ENCODE measurements at regions not wholly inside any gene's neighbourhood (a gene's known extent, or its start where the extent isn't known, plus 50 kb on each side); places are given as distances from the start of the nearest gene placed in this dataset.

DNA sequence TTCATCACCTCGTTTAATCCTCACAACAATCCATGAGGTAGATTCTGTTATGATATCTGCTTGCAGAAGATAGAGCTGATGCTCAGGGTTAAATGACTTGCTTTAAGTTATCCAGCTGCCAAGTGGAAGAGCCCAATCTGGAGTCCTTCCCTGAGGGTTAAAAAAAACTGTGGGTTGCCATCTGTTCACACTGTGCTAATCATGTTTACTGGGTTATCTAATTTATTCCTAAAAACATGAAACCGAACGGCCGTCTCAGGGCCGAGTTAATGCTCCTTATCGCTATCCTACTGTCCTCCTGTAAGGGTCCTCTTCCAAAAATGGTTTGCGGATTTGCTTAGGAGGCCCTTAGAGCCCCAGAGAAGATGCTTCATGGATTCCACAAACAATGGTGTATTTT is 153.3 kb downstream of the YIPF5 start:
- no peak for TF ChIP-seq CEBPB (IDR thresholded peaks at IDR 0.05)
- TF ChIP-seq, protein P1, sequence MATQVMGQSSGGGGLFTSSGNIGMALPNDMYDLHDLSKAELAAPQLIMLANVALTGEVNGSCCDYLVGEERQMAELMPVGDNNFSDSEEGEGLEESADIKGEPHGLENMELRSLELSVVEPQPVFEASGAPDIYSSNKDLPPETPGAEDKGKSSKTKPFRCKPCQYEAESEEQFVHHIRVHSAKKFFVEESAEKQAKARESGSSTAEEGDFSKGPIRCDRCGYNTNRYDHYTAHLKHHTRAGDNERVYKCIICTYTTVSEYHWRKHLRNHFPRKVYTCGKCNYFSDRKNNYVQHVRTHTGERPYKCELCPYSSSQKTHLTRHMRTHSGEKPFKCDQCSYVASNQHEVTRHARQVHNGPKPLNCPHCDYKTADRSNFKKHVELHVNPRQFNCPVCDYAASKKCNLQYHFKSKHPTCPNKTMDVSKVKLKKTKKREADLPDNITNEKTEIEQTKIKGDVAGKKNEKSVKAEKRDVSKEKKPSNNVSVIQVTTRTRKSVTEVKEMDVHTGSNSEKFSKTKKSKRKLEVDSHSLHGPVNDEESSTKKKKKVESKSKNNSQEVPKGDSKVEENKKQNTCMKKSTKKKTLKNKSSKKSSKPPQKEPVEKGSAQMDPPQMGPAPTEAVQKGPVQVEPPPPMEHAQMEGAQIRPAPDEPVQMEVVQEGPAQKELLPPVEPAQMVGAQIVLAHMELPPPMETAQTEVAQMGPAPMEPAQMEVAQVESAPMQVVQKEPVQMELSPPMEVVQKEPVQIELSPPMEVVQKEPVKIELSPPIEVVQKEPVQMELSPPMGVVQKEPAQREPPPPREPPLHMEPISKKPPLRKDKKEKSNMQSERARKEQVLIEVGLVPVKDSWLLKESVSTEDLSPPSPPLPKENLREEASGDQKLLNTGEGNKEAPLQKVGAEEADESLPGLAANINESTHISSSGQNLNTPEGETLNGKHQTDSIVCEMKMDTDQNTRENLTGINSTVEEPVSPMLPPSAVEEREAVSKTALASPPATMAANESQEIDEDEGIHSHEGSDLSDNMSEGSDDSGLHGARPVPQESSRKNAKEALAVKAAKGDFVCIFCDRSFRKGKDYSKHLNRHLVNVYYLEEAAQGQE (IDR thresholded peaks at IDR 0.05; ENCODE audit: low read depth), result no peak
- no peak for TF ChIP-seq FOXM1 (IDR thresholded peaks at IDR 0.05; ENCODE audit: borderline replicate concordance, low read depth)
- no peak for TF ChIP-seq CREB1 (IDR thresholded peaks at IDR 0.05; ENCODE audit: low read depth)
- TF ChIP-seq TAF1 (IDR thresholded peaks at IDR 0.05; ENCODE audit: low read depth), result no peak
- TF ChIP-seq TCF12 (IDR thresholded peaks at IDR 0.05; ENCODE audit: low read depth), result no peak
- TF ChIP-seq EGR1 (IDR thresholded peaks at IDR 0.05), result no peak
- no peak for TF ChIP-seq ZBTB7A (IDR thresholded peaks at IDR 0.05; ENCODE audit: low read depth)
- no peak for TF ChIP-seq EP300 (IDR thresholded peaks at IDR 0.05; ENCODE audit: borderline replicate concordance)
- TF ChIP-seq, protein P2, sequence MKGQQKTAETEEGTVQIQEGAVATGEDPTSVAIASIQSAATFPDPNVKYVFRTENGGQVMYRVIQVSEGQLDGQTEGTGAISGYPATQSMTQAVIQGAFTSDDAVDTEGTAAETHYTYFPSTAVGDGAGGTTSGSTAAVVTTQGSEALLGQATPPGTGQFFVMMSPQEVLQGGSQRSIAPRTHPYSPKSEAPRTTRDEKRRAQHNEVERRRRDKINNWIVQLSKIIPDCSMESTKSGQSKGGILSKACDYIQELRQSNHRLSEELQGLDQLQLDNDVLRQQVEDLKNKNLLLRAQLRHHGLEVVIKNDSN (IDR thresholded peaks at IDR 0.05), result no peak
- TF ChIP-seq YY1 (IDR thresholded peaks at IDR 0.05; ENCODE audit: low read depth), result no peak
- TF ChIP-seq RAD21 (IDR thresholded peaks at IDR 0.05; ENCODE audit: low read depth), result no peak
- TF ChIP-seq, protein P3, sequence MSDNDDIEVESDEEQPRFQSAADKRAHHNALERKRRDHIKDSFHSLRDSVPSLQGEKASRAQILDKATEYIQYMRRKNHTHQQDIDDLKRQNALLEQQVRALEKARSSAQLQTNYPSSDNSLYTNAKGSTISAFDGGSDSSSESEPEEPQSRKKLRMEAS (IDR thresholded peaks at IDR 0.05), result no peak
- no peak for TF ChIP-seq TEAD4 (IDR thresholded peaks at IDR 0.05)
- no peak for TF ChIP-seq NFIC (IDR thresholded peaks at IDR 0.05)

DNA sequence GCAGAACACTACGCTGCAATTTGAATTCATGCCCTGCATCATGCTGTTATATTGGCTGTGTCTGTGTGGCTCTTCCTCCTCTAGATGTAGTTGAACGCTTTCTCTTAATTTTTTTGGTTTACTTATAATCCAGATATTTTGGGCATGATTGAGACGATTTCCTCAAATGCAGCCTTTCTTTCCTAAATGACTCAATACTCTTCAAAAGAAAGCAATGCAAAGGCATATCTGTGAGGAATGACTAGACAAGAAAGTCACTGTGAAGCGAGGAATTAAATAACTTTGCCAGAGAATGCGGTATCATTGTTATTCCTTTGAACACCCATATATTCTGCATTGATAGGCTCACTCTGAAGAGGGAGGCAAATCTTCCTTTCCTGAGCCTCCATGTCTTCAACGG is 152.8 kb downstream of the YIPF5 start:
- TF ChIP-seq, protein P1 (IDR thresholded peaks at IDR 0.05; ENCODE audit: low read depth), result no peak
- no peak for TF ChIP-seq EP300 (IDR thresholded peaks at IDR 0.05; ENCODE audit: borderline replicate concordance)
- TF ChIP-seq YY1 (IDR thresholded peaks at IDR 0.05; ENCODE audit: low read depth), result no peak
- no peak for TF ChIP-seq CEBPB (IDR thresholded peaks at IDR 0.05)
- no peak for TF ChIP-seq RAD21 (IDR thresholded peaks at IDR 0.05; ENCODE audit: low read depth)
- TF ChIP-seq EGR1 (IDR thresholded peaks at IDR 0.05), result no peak
- TF ChIP-seq FOXM1 (IDR thresholded peaks at IDR 0.05; ENCODE audit: borderline replicate concordance, low read depth), result no peak
- TF ChIP-seq TCF12 (IDR thresholded peaks at IDR 0.05; ENCODE audit: low read depth), result no peak
- no peak for TF ChIP-seq TEAD4 (IDR thresholded peaks at IDR 0.05)
- no peak for TF ChIP-seq TAF1 (IDR thresholded peaks at IDR 0.05; ENCODE audit: low read depth)
- TF ChIP-seq, protein P3 (IDR thresholded peaks at IDR 0.05), result no peak
- TF ChIP-seq NFIC (IDR thresholded peaks at IDR 0.05), result no peak
- TF ChIP-seq CREB1 (IDR thresholded peaks at IDR 0.05; ENCODE audit: low read depth), result no peak

DNA sequence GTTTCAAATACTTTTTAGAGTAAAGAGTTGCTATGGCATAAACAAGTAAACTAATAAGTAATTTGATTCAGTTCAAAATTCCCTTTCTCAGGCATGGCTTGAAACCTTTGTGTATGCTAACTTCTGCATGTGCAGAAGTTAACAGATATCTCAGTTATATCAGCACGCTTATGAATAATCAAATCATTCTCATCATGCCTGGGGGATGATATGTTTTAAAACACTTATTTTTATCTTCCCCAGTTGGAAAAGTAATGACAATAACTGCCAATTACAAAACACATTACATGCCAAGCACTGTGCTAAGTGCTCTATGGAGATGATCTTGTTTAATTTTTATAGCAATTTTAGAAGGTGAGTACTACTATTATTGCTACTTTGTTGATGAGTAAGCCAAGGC is 146.4 kb downstream of the YIPF5 start:
- no peak for TF ChIP-seq EGR1 (IDR thresholded peaks at IDR 0.05)

DNA sequence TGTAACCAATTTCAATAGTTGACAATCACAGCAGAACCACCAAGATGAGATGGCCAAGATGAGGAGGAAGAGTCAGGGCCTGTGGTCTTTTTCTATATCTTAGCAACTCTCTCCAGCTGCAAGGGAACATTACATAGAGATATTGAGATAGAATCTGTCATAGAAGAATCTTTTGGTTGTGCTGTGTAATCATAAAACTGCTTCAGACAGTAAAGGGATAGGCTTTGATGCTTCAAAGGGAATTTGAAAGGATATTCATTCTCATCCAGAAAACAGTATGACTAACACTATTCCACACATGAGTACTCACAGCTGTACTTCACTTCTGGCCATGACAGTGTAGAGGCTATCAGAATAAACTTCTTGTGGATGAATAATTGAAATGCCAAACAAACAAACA is 145.9 kb downstream of the YIPF5 start:
- no peak for TF ChIP-seq EP300 (IDR thresholded peaks at IDR 0.05; ENCODE audit: borderline replicate concordance)
- TF ChIP-seq TAF1 (IDR thresholded peaks at IDR 0.05; ENCODE audit: low read depth), result no peak

DNA sequence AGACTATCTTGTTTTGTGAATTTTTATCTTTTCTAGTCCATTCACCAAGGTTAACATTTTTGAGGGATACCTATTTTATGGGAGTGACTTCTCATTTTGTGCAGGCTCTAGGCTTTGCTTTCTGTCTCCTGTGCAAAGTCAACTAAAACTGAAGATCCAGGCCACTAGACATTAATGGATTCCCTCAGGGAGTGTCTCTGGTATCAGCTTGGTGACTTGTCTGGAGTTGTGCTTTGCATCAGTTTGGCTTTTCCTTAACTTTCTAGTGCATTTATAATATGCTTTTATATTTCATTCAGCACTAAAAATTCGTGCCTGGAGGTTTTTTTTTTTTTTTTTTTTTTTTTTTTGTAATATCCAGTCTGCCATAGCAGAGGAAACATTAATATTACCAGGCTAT is 144.2 kb downstream of the YIPF5 start:
- no peak for TF ChIP-seq EP300 (IDR thresholded peaks at IDR 0.05; ENCODE audit: borderline replicate concordance)
- no peak for TF ChIP-seq CREB1 (IDR thresholded peaks at IDR 0.05; ENCODE audit: low read depth)
- TF ChIP-seq EGR1 (IDR thresholded peaks at IDR 0.05), result no peak
- TF ChIP-seq FOXM1 (IDR thresholded peaks at IDR 0.05; ENCODE audit: borderline replicate concordance, low read depth), result no peak
- no peak for TF ChIP-seq TCF12 (IDR thresholded peaks at IDR 0.05; ENCODE audit: low read depth)
- no peak for TF ChIP-seq CEBPB (IDR thresholded peaks at IDR 0.05)
- TF ChIP-seq TAF1 (IDR thresholded peaks at IDR 0.05; ENCODE audit: low read depth), result no peak
- TF ChIP-seq, protein P3 (IDR thresholded peaks at IDR 0.05), result no peak
- TF ChIP-seq YY1 (IDR thresholded peaks at IDR 0.05; ENCODE audit: low read depth), result no peak
- TF ChIP-seq RAD21 (IDR thresholded peaks at IDR 0.05; ENCODE audit: low read depth), result no peak
- no peak for TF ChIP-seq TEAD4 (IDR thresholded peaks at IDR 0.05)
- TF ChIP-seq, protein P1 (IDR thresholded peaks at IDR 0.05; ENCODE audit: low read depth), result no peak
- no peak for TF ChIP-seq NFIC (IDR thresholded peaks at IDR 0.05)
- TF ChIP-seq, protein P2 (IDR thresholded peaks at IDR 0.05), result no peak
- TF ChIP-seq ZBTB7A (IDR thresholded peaks at IDR 0.05; ENCODE audit: low read depth), result no peak

Data from Ishikawa (cell line).